ENCODE measurements at regions not wholly inside any gene's neighbourhood (a gene's known extent, or its start where the extent isn't known, plus 50 kb on each side); places are given as distances from the start of the nearest gene placed in this dataset.

DNA sequence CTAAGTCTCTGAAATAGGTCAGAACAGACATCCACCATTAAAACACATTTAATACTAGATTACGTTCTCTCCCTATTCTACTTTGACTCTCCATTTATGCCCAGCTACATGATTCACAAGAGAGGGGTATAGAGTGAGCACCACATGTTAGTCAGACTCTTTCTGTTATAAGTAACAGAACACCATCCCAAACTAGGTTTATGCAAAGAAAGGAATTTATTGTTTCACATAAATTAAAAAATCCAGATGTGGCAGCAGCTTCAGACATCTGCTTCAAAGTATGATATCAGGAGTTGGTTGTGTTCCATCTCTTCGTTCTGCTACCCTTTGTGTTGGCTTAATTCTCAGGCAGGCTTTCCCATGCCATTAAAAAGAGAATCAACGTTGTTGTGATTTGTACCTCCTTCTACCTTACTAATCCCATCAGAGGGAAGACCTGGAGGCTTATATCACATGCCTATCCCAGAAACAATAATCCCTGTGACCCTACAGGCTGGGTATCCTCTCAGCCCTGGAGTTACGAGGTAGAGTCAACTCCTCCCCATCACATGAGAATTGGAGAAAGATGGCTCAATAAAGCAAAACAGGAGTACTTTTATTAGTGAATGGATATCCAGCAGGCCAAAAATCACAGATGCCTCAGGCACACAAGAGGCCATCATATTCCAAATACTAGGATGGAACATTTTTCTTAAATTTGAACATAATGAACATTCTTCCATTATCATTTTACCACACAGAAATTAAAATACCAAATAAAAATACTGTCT is 163.2 kb downstream of the SLC7A11 start:
- DNase-seq (ENCODE audit: low spot score) = no peak

DNA sequence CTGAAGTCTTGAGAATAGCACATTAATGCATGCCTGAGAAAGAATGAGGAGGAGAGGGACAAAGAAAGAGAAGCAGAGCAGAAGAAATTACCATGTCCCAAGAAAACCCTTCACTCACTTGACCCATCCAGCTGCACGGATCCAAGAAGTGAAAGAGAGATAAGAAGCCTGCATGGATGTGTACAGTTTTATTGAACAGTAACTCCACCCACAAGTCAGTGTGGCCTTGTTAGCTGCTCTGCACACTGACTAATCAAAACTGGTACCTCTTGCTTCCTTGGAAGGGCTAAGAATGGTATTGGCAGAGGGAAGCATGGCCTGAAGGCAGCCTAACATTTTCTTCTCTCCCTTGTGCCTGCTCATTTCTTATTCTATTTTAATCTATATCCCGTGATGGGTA is 163.9 kb downstream of the SLC7A11 start:
- no peak for DNase-seq (ENCODE audit: low spot score)

DNA sequence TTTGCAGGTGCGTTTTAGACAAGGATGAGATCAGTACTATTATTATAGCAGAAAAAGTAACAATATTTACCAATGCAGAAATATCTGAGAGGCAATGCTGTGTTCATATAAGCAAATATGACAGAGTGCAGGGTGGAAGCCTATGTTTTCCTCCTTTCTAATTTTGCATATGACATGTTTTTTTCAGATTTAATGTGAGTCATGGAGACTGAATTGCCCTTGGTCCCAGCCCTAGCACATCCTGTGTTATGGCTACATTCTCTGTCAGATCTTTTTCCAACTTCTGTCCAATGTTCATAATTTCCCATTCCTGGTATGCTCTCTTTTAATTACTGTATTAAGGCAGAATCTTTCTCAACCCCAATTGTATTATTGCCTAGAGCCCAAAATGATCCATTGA is 165.6 kb downstream of the SLC7A11 start:
- no peak for DNase-seq (ENCODE audit: low spot score)

DNA sequence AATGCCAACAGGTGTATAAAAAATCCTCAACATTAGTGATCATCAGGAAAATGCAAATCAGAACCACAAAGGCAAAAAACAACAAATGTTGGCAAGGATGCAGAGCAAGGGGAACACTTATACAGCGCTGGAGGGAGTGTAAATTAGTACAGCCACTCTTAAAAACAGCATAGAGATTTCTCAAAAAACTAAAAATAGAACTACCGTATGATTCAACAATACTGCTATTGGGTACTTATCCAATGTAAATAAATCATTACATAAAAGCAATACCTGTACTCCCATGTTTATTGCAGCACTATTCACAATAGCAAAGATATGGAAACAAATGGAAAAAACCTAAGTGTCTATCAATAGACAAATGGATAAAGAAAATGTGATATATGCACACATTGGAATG is 171.3 kb downstream of the SLC7A11 start:
- no peak for DNase-seq (ENCODE audit: low spot score)

DNA sequence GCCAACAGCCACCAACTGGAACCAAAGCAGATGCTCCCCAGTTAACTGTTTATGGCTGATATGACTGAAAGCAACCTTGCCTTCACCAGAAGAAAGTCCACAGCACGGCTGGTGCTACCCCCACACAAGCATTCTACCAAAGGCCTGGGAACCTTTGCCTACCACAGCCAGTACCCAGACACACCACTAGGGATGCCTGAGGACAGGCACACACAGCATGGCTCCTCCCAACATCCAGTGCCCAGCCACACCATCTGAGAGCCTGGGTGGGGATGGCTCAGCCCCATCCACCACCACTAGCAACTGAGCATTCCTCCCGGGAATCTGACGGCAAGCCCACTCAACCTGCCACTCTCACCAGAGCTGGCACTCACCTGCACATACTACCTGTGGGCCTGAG is 178.6 kb downstream of the SLC7A11 start:
- no peak for DNase-seq (ENCODE audit: low spot score)

DNA sequence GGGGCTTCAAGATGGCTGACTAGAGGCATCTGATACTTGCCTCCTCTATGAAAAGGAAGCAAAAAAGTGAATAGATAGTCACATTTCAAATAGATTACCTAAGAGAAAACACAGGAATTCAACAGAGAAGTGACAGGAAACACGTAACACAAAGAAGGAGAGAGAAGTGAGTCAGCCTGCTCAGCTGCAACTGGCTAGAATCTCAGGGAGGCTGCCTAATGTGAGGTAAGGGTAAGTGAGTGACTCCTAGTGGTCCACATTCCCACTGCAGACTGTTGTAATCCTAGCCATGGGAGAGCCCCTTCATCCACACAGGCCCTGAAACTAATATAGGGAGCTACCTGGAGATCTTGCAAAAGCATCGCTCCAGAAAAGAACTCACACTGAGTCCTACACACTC is 179.2 kb downstream of the SLC7A11 start:
- DNase-seq (ENCODE audit: low spot score) = no peak

- DNase-seq (ENCODE audit: low spot score) = no peak
Observed at GRCh38 chr4:138056541-138056940, 185.6 kb downstream of the SLC7A11 start.

DNA sequence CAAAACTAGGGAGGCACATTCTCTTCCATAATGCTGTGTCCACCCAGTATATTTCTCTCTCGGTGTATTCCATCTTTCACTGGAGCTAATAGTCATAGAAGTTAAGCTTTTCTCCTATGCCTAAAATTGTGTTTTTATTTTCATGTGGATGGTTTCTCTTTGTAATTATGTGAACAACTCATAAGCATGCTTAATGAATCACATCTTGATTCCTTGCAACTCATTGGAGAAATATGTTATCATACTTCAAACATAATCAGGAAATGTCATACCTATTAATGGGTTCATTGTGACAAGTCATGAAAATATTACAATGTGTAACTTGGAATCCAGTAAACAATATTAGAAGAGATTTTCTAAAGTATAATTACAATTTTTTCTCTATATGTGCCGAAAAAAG is 186.3 kb downstream of the SLC7A11 start:
- no peak for DNase-seq (ENCODE audit: low spot score)

DNA sequence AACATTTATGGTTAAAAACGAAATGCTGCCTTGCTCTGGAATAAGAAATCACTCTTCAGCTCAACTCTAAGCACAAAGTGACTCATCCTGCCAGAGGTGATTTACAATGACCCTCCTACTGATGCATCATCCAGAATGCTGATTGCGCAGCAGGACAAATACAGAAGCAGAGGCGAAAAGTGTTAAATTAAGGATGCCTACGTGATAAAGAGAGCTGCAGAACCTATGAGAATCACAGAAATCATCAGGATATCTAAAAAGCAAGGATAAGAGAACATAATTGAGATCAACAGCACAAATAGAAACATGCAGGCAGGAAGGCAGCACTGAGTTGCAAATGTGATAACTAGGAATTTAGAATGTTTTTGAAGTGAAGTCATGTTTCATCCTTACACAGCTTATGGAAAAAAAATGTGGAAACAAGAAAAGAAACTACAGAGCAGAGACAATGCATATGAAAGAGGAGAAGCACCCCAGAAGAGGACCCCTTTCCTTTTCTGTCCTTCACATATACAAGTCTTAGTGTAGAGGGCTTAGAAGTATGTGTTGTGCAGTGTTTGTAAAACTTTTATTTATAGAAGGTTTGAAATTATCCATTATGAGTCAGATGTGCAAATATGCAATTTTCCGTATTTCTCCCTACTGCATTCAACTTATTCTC is 188.4 kb downstream of the SLC7A11 start:
- DNase-seq (ENCODE audit: low spot score) = no peak

- no peak for DNase-seq (ENCODE audit: low spot score)
Observed at GRCh38 chr4:138052806-138053632, 189.1 kb downstream of the SLC7A11 start.

DNA sequence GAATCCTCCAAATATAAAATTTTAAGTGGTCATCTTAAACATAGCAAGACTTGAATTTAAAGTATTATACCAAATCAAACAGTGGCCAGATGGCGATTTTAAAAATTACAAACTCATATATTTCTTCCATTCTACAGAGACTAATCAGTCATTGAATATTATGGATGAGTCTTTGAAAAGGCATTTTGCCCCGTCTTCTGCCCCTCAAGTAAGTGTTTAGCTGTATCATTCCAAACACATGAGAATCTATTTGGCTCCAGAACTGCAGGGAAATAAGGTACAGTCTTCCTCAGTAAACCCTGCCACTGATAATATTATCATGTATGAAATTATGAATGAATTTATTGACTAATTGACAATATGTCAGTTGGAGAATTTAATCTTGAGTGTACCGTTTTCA is 191.0 kb downstream of the SLC7A11 start:
- DNase-seq (ENCODE audit: low spot score) = no peak

- no peak for DNase-seq (ENCODE audit: low spot score)
Observed at GRCh38 chr4:138050601-138051000, 191.5 kb downstream of the SLC7A11 start.

- no peak for DNase-seq (ENCODE audit: low spot score)
Observed at GRCh38 chr4:138049355-138049754, 192.8 kb downstream of the SLC7A11 start.

GRCh38 chr4:138047290-138047689 is 194.9 kb downstream of the SLC7A11 start:
- DNase-seq (ENCODE audit: low spot score) = no peak

DNA sequence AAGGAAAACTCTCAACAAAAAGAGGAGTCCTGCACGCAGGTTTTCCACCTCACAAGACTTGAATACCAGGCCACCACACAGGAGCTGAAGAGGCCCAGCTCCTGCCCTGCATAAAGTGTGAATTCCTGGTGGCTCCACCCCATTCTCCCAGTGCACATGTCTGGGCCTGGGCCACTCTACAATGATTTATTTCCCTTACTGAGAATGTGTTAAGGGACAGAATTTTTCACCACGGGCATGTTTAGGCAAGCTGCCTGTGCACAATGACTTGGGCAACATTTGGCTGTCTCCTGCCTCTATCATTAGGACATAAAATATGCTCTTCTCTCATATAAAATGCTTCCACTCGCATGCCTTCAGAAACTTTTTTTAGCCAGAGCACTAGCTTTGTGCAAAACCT is 197.1 kb downstream of the SLC7A11 start:
- no peak for DNase-seq (ENCODE audit: low spot score)

- DNase-seq (ENCODE audit: low spot score) = no peak
Observed at GRCh38 chr4:138039010-138039409, 203.1 kb downstream of the SLC7A11 start.

DNA sequence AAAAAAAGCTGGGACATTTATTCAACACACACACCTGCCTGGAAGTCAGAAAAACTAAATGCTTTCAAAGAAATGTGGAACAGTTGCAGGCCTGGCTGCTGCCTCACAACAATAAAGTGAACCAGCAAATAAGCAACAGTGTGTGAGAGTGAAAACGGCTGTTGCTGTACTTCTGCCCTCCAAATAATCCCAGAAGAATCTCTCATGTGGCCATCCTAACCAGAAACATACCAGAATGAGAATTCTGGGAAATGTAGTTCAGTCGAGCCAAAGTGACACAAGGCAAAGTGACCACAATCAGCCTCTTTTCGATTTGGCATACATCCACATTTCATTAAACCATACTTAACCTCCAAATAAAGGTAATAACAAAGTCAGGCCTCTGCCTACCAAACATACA is 204.5 kb downstream of the SLC7A11 start:
- no peak for DNase-seq (ENCODE audit: low spot score)

DNA sequence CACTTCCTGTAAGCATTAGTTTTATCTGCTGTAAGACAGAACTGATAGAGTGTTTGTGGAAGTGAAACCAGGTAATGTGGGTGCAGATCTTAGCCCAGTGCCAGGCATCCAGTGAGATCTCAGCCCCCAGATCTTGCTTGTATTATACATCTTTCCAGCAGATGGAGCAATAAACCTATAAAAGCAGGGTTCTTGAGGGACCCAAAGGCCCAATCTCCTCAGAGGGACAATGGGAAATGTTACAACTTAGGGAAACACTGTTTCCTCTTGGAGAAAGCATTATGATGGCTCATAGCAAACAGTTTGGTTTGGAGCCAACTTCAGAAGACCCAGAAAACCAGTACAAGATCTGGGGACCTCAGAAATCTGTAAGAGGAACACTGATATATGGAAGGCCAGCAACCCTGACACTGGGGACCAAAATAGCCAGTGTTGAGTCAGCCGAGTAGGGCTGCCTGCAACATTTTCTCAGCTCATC is 206.3 kb downstream of the SLC7A11 start:
- DNase-seq (ENCODE audit: low spot score) = peak; percentile 94

DNA sequence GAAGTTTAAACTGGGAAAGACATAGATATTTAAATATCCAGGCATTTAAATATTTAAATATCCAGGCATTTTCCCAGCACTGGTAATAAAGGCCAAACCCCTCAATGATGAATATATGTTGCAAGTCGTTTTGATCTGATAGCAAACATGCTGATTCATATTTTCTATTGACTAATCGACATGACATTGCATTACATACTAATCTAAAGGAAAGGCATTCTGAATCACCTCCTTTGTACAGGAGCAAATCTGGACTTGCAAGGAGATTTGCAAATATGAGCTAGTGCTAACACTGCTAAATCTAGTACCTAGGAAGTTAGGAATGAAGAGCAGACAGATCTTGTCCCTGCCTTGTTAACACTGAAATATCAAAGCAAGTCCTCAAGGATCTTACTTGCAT is 207.3 kb downstream of the SLC7A11 start:
- peak; percentile 3 for DNase-seq (ENCODE audit: low spot score)

GRCh38 chr4:138032222-138032621 is 209.9 kb downstream of the SLC7A11 start:
- no peak for DNase-seq (ENCODE audit: low spot score)

DNA sequence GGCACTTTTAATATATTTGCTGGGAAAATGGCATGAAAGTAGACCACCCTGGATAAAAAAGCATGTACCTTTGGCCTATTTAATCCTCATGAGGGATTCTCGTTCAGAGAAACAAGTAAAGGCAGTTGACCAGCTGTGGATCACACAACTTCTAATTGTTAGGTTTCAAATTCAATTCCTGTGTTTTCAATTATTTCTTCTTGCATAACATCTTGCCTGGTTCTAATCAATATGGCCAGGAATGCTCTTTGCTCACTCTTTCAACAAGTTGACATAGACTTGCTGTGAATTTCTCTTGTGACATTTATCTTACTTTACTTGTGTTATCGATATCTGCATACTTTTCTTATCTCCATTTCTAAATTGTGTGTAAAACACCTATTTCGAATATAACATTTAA is 211.8 kb downstream of the SLC7A11 start:
- no peak for DNase-seq (ENCODE audit: low spot score)

DNA sequence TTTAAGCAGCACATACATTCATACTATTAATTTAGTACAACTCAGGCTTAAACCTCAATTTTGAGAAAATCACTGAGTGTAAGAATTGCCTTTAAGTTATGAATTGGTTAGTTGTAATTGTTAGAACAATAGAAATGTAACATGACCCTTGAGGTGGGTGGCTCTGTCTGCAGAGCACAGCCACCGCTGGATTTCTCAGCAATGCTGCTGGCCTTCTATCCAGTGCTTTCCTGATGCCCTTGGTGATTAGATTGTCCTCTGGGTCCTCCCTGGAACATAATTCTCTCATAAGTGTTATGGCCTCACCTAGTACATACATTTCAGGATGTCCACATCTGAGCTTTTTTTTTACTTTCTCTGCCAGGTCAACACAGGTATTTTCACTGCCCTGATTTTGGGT is 213.2 kb downstream of the SLC7A11 start:
- no peak for DNase-seq (ENCODE audit: low spot score)
